ENCODE measurements at regions not wholly inside any gene's neighbourhood (a gene's known extent, or its start where the extent isn't known, plus 50 kb on each side); places are given as distances from the start of the nearest gene placed in this dataset.

DNA sequence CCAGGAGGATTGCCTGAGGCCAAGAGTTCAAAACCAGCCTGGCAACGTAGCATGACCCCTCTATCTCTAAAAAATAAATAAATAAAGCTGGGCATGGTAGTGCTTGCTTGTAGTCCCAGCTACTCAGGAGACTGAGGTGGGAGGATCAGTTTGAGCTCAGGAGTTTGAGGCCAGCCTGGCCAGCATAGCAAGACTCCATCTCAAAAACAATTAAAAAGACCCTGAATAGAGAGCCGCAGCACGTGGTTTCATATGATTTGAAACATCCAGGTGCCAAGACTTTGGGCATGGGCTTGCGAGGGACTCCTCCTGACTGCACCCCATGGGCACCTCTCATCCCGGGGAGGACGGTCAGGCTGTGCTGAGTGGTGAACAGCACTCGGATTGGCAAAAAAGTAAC, 63.9 kb downstream of the ZIC5 start:
- Histone ChIP-seq H3K14ac (ENCODE audit: insufficient read length) (no peak overlapping the region), H4K5ac (ENCODE audit: insufficient read length, low read depth, low read length) (no peak overlapping the region), H3K9ac (replicated peaks in 1 of 4; ENCODE audit: extremely low read depth in 1 of 4, low read depth in 3 of 4, low read length in 3 of 4) (no peak overlapping the region), H2BK20ac (ENCODE audit: low read length) (no peak overlapping the region), H3K79me1 (ENCODE audit: low read depth, low read length) (no peaks in the 10 kb centered on the region), H3K27me3 (replicated peaks in 1 of 4; ENCODE audit: control insufficient read depth in 3 of 4, extremely low read depth in 1 of 4, insufficient read depth in 3 of 4, low read length in 3 of 4) (no peaks in the 10 kb centered on the region; a peak in 1 of 7 replicates), H3K4ac (replicated peaks; ENCODE audit: insufficient read length, low read depth, low read length) (no peak overlapping the region), H3K9me3 (ENCODE audit: insufficient read depth in 2 of 2, low read depth in 1 of 2, low read length in 1 of 2) (no peaks in the 10 kb centered on the region), H3K23me2 (ENCODE audit: low read depth, low read length) (no peaks in the 10 kb centered on the region), H3K36me3 (ENCODE audit: control insufficient read depth in 2 of 4, insufficient read depth in 4 of 4, low read length in 3 of 4) (no peaks in the 10 kb centered on the region), H3K4me3 (ENCODE audit: extremely low read depth in 1 of 4, insufficient read depth in 2 of 4, low read depth in 3 of 4, low read length in 4 of 4) (no peak overlapping the region), H3K56ac (replicated peaks; ENCODE audit: insufficient read length, low read depth, low read length) (no peak overlapping the region), H3K4me2 (ENCODE audit: insufficient read depth in 1 of 2, low read depth in 2 of 2, low read length in 2 of 2) (no peak overlapping the region), H3K18ac (ENCODE audit: extremely low read depth, low read length) (no peak overlapping the region), H3K4me1 (replicated peaks in 1 of 4; ENCODE audit: control insufficient read depth in 3 of 4, insufficient read depth in 4 of 4, low read length in 3 of 4) (peaks cover 1 to 9% (median 3%) of the 10 kb centered on the region in 4 experiments; a peak in 4 of 7 replicates), H2AFZ (ENCODE audit: low read length) (no peak overlapping the region), H2AK5ac (ENCODE audit: low read depth, low read length) (no peak overlapping the region), H3K79me2 (ENCODE audit: control insufficient read depth in 1 of 2, insufficient read depth in 2 of 2, low read length in 2 of 2) (no peaks in the 10 kb centered on the region), H4K20me1 (replicated peaks in 1 of 2; ENCODE audit: control insufficient read depth in 1 of 2, insufficient read depth in 2 of 2, low read length in 2 of 2) (no peaks in the 10 kb centered on the region), H3K23ac (ENCODE audit: insufficient read length) (no peak overlapping the region), H2BK12ac (ENCODE audit: low read depth, low read length) (peak overlapping the region; percentile 44; the same call in 1 of the 2 replicates), H2BK120ac (replicated peaks; ENCODE audit: low read depth, low read length) (no peak overlapping the region), H3K27ac (ENCODE audit: low read depth, low read length) (no peak overlapping the region), H4K8ac (ENCODE audit: extremely low read depth, insufficient read depth, low read length) (no peak overlapping the region), H4K91ac (replicated peaks; ENCODE audit: insufficient read length, low read length) (no peak overlapping the region), H2BK15ac (ENCODE audit: low read length) (peak overlapping the region; percentile 65; the same call in 1 of the 2 replicates), H2BK5ac (ENCODE audit: low read depth, low read length) (0 out of 2 replicates have a peak overlapping the region, but pooled peaks have one; percentile 27)
- CTCF ChIA-PET (ENCODE audit: partially characterized antibody), result interaction anchor here (0.7 to 5.7 kb wide), 14 partner anchors 8 to 615 kb away, joined by 3 to 45 read pairs (median 4); no protein-coding TSS in a partner anchor
- 93% methylated on average over 7 of the region's 7 CpGs; no CpG with 5 or more reads in 1 of the 2 experiments for WGBS, 2 experiments (ENCODE audit: extremely low coverage in 1 of 2, insufficient coverage in 1 of 2, insufficient read length in 1 of 2, insufficient replicate concordance in 2 of 2, low coverage in 1 of 2, low lambda C conversion rate in 2 of 2, missing lambda C conversion rate in 1 of 2)
- FAIRE-seq (no peak), DNase-seq (ENCODE audit: low read depth in 1 of 2, low spot score in 2 of 2) (no peak)
- POLR2A ChIA-PET (ENCODE audit: partially characterized antibody), result interaction anchor here (0.8 to 1.6 kb wide), 3 partner anchors 9 to 51 kb away, joined by 3 read pairs; no protein-coding TSS in a partner anchor
- TF ChIP-seq RBBP5 (IDR thresholded peaks at IDR 0.05; ENCODE audit: borderline replicate concordance, low read depth, low read length), result no peak

Measured in H1 (cell line).